Stimulated activated memory B cell treated with anti-CD40 and anti-IgM and Interleukin-4, amounts not matched to agents 10 μg/mL and 1 μg/mL and 100 μg/mL, for 72 hours (primary cell): ENCODE measurements at regions not wholly inside any gene's neighbourhood (a gene's known extent, or its start where the extent isn't known, plus 50 kb on each side); places are given as distances from the start of the nearest gene placed in this dataset.
"Not testable (repeated sequence)": the region's sequence is repeated elsewhere in the genome, so short reads cannot be mapped to it uniquely, and the experiment has no call there.

Experiments
- ATAC-seq: fragments of 150-1000 bp; cut with Tn5 transposase; 2 replicates; pipeline ENCODE4 v1.10.0; 2021
- H3K27ac Mint-ChIP-seq: one replicate; pipeline ENCODE4 v1.8.0; 2022; ENCODE audit warnings: mild to moderate bottlenecking, mixed read lengths
- H3K27me3 Mint-ChIP-seq: one replicate; pipeline ENCODE4 v1.8.0; 2022; ENCODE audit warnings: mixed read lengths
- H3K36me3 Mint-ChIP-seq: one replicate; pipeline ENCODE4 v1.8.0; 2022; ENCODE audit warnings: mixed read lengths
- H3K4me1 Mint-ChIP-seq: one replicate; pipeline ENCODE4 v1.8.0; 2022; ENCODE audit warnings: mixed read lengths
- H3K4me3 Mint-ChIP-seq: one replicate; pipeline ENCODE4 v1.8.0; 2022; ENCODE audit warnings: mild to moderate bottlenecking, moderate library complexity, mixed read lengths
- H3K9me3 Mint-ChIP-seq: one replicate; pipeline ENCODE4 v1.8.0; 2022; ENCODE audit warnings: mixed read lengths

- no peaks in the 10 kb centered on the region for H3K9me3 Mint-ChIP-seq
- H3K4me1 Mint-ChIP-seq: no peaks in the 10 kb centered on the region
- H3K36me3 Mint-ChIP-seq: no peaks in the 10 kb centered on the region
- no peak overlapping the region for H3K27ac Mint-ChIP-seq
- peak; percentile 27 for ATAC-seq
- no peaks in the 10 kb centered on the region for H3K27me3 Mint-ChIP-seq
- H3K4me3 Mint-ChIP-seq: no peak overlapping the region
Observed at GRCh38 chr10:2525781-2526180, 541.6 kb upstream of the PFKP start.

- no peak overlapping the region for H3K4me3 Mint-ChIP-seq
- H3K4me1 Mint-ChIP-seq: no peaks in the 10 kb centered on the region
- no peaks in the 10 kb centered on the region for H3K36me3 Mint-ChIP-seq
- H3K9me3 Mint-ChIP-seq: no peaks in the 10 kb centered on the region
- no peak overlapping the region for H3K27ac Mint-ChIP-seq
- no peaks in the 10 kb centered on the region for H3K27me3 Mint-ChIP-seq
- no peak for ATAC-seq
Observed at GRCh38 chr10:2519139-2519538, 548.2 kb upstream of the PFKP start.

- Mint-ChIP-seq H3K4me3 (no peak overlapping the region), H3K27ac (no peak overlapping the region), H3K27me3 (no peaks in the 10 kb centered on the region), H3K9me3 (peaks cover 6% of the 10 kb centered on the region), H3K4me1 (no peaks in the 10 kb centered on the region), H3K36me3 (no peaks in the 10 kb centered on the region)
- ATAC-seq: no peak
Observed at GRCh38 chr10:2509081-2509531, 558.2 kb upstream of the PFKP start.

- H3K4me1 Mint-ChIP-seq, H3K27ac Mint-ChIP-seq, ATAC-seq, H3K36me3 Mint-ChIP-seq: not testable (repeated sequence)
- Mint-ChIP-seq H3K27me3 (peaks cover 18% of the 10 kb centered on the region), H3K4me3 (peak overlapping the region; percentile 42), H3K9me3 (peaks cover 14% of the 10 kb centered on the region)
Observed at GRCh38 chr10:2501366-2501940, 565.9 kb upstream of the PFKP start.

GRCh38 chr10:2494399-2494798 is 572.9 kb upstream of the PFKP start:
- Mint-ChIP-seq H3K9me3 (peaks cover 3% of the 10 kb centered on the region), H3K27ac (no peak overlapping the region), H3K27me3 (peaks cover 18% of the 10 kb centered on the region), H3K4me3 (no peak overlapping the region), H3K36me3 (no peaks in the 10 kb centered on the region), H3K4me1 (no peaks in the 10 kb centered on the region)
- no peak for ATAC-seq

- Mint-ChIP-seq H3K36me3 (no peaks in the 10 kb centered on the region), H3K27ac (no peak overlapping the region), H3K4me1 (no peaks in the 10 kb centered on the region), H3K4me3 (no peak overlapping the region), H3K27me3 (no peaks in the 10 kb centered on the region), H3K9me3 (no peaks in the 10 kb centered on the region)
- ATAC-seq: no peak
Observed at GRCh38 chr10:2488446-2489005, 578.8 kb upstream of the PFKP start.

- Mint-ChIP-seq H3K4me3 (no peak overlapping the region), H3K9me3 (no peaks in the 10 kb centered on the region), H3K27me3 (no peaks in the 10 kb centered on the region), H3K27ac (no peak overlapping the region), H3K36me3 (no peaks in the 10 kb centered on the region), H3K4me1 (no peaks in the 10 kb centered on the region)
- ATAC-seq: no peak
Observed at GRCh38 chr10:2487921-2488320, 579.4 kb upstream of the PFKP start.

GRCh38 chr10:2478656-2479055 is 588.7 kb upstream of the PFKP start:
- peaks cover 21% of the 10 kb centered on the region for H3K27me3 Mint-ChIP-seq
- H3K27ac Mint-ChIP-seq: no peak overlapping the region
- peaks cover 8% of the 10 kb centered on the region for H3K9me3 Mint-ChIP-seq
- no peaks in the 10 kb centered on the region for H3K36me3 Mint-ChIP-seq
- no peak overlapping the region for H3K4me3 Mint-ChIP-seq
- no peaks in the 10 kb centered on the region for H3K4me1 Mint-ChIP-seq
- no peak for ATAC-seq

- no peak for ATAC-seq
- Mint-ChIP-seq H3K4me1 (no peaks in the 10 kb centered on the region), H3K27ac (no peak overlapping the region), H3K4me3 (no peak overlapping the region), H3K27me3 (peaks cover 21% of the 10 kb centered on the region), H3K9me3 (peaks cover 12% of the 10 kb centered on the region), H3K36me3 (no peaks in the 10 kb centered on the region)
Observed at GRCh38 chr10:2476812-2477553, 590.4 kb upstream of the PFKP start.

GRCh38 chr10:2476218-2476811 is 591.0 kb upstream of the PFKP start:
- no peaks in the 10 kb centered on the region for H3K4me1 Mint-ChIP-seq
- H3K27me3 Mint-ChIP-seq: peaks cover 16% of the 10 kb centered on the region
- H3K4me3 Mint-ChIP-seq: no peak overlapping the region
- H3K27ac Mint-ChIP-seq: no peak overlapping the region
- no peaks in the 10 kb centered on the region for H3K36me3 Mint-ChIP-seq
- ATAC-seq: no peak
- peaks cover 12% of the 10 kb centered on the region for H3K9me3 Mint-ChIP-seq

GRCh38 chr10:2475711-2476217 is 591.6 kb upstream of the PFKP start:
- Mint-ChIP-seq H3K27ac (no peak overlapping the region), H3K36me3 (no peaks in the 10 kb centered on the region), H3K9me3 (peaks cover 12% of the 10 kb centered on the region), H3K27me3 (peaks cover 11% of the 10 kb centered on the region), H3K4me1 (no peaks in the 10 kb centered on the region), H3K4me3 (no peak overlapping the region)
- no peak for ATAC-seq

GRCh38 chr10:2471811-2472210 is 595.5 kb upstream of the PFKP start:
- no peak overlapping the region for H3K4me3 Mint-ChIP-seq
- no peaks in the 10 kb centered on the region for H3K27me3 Mint-ChIP-seq
- no peak for ATAC-seq
- peaks cover 12% of the 10 kb centered on the region for H3K9me3 Mint-ChIP-seq
- H3K4me1 Mint-ChIP-seq: no peaks in the 10 kb centered on the region
- no peaks in the 10 kb centered on the region for H3K36me3 Mint-ChIP-seq
- H3K27ac Mint-ChIP-seq: no peak overlapping the region

GRCh38 chr10:2469802-2470201 is 597.5 kb upstream of the PFKP start:
- H3K4me1 Mint-ChIP-seq: no peaks in the 10 kb centered on the region
- no peak overlapping the region for H3K27ac Mint-ChIP-seq

GRCh38 chr10:2464483-2464882 is 602.9 kb upstream of the PFKP start:
- Mint-ChIP-seq H3K27me3 (no peaks in the 10 kb centered on the region), H3K36me3 (no peaks in the 10 kb centered on the region), H3K4me3 (no peak overlapping the region), H3K9me3 (peaks cover 18% of the 10 kb centered on the region), H3K27ac (no peak overlapping the region), H3K4me1 (no peaks in the 10 kb centered on the region)
- ATAC-seq: no peak

More at GRCh38 chr10:2469802-2470201, 597.5 kb upstream of the PFKP start:
- Mint-ChIP-seq H3K4me3 (no peak overlapping the region), H3K27me3 (no peaks in the 10 kb centered on the region), H3K9me3 (peaks cover 20% of the 10 kb centered on the region), H3K36me3 (no peaks in the 10 kb centered on the region)
- no peak for ATAC-seq

GRCh38 chr10:2463316-2463715 is 604.0 kb upstream of the PFKP start:
- peaks cover 18% of the 10 kb centered on the region for H3K9me3 Mint-ChIP-seq
- H3K27ac Mint-ChIP-seq: no peak overlapping the region
- no peaks in the 10 kb centered on the region for H3K4me1 Mint-ChIP-seq
- H3K36me3 Mint-ChIP-seq: no peaks in the 10 kb centered on the region
- H3K27me3 Mint-ChIP-seq: no peaks in the 10 kb centered on the region
- ATAC-seq: no peak
- H3K4me3 Mint-ChIP-seq: no peak overlapping the region
